ENCODE measurements at regions not wholly inside any gene's neighbourhood (a gene's known extent, or its start where the extent isn't known, plus 50 kb on each side); places are given as distances from the start of the nearest gene placed in this dataset.

DNA sequence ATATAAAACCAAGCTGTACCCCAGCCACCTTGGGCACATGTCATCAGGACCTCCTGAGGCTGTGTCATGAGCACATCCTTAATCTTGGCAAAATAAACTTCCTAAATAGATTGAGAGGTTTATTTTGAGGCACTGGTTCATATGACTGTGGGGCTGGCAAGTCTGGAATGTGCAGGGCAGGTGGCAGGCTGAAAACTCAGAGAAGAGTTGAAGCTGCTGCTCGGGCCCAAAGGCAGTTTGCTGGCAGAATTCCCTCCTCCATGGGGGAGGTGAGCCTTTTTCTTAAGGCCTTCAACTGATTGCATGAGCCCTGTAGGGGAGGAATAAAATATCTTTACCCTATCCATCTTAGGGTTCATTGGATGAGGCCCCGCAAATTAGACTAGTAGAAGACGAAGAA is 72.2 kb upstream of the CDK20 start:
- TF ChIP-seq CTCF (IDR thresholded peaks at IDR 0.05) (no peak), POLR2A (IDR thresholded peaks at IDR 0.05) (no peak)
